IMR-90 (cell line): ENCODE measurements at regions not wholly inside any gene's neighbourhood (a gene's known extent, or its start where the extent isn't known, plus 50 kb on each side); places are given as distances from the start of the nearest gene placed in this dataset.

Experiments used
- ATAC-seq: fragments of 200-7000 bp; cut with Tn5 transposase; 2 replicates; pipeline ENCODE4 v1.9.1; 2020; ENCODE audit warnings: low read depth, mild to moderate bottlenecking, moderate library complexity
- BruUV-seq: library from RNA; stranded (reverse); fragments of 400-500 nt; replicated peaks from 2 replicates; lab custom pipeline; 2021; lab: Mats Ljungman, UMichigan
- CTCF ChIA-PET: fragments of 300-600 bp; formaldehyde crosslinking; extraction: SDS; loops from one replicate; lab custom pipeline; 2021; ENCODE audit warnings: antibody characterized with exemption; lab: Yijun Ruan, JAX
- POLR2A ChIA-PET: fragments of 300-600 bp; sonication (Branson Sonifier 250); formaldehyde crosslinking; loops from one replicate; lab custom pipeline; 2022; ENCODE audit warnings: antibody characterized with exemption; ENCODE audit not compliant: unreplicated experiment; lab: Charles Lee
- DNase-seq: peaks from one replicate; pipeline ENCODE4 v3.0.0; 2013
- H2AFZ ChIP-seq: replicated peaks from 2 replicates; pipeline ENCODE3; 2013; ENCODE audit warnings: low read length, mild to moderate bottlenecking; ENCODE audit not compliant: poor library complexity
- H2AK5ac ChIP-seq: 2 replicates; pipeline ENCODE4 v1.6.1; 2013; ENCODE audit warnings: low read depth, low read length, inconsistent platforms
- H2AK9ac ChIP-seq: replicated peaks from 2 replicates; pipeline ENCODE3; 2013; ENCODE audit warnings: mild to moderate bottlenecking, low read depth, low read length, moderate library complexity; ENCODE audit not compliant: poor library complexity
- H2BK120ac ChIP-seq: 2 replicates; pipeline ENCODE4 v1.6.1; 2013; ENCODE audit warnings: low read depth, low read length, inconsistent platforms
- H2BK15ac ChIP-seq: 3 replicates; pipeline ENCODE4 v1.6.1; 2013; ENCODE audit warnings: low read depth, low read length, inconsistent platforms
- H2BK20ac ChIP-seq: 2 replicates; pipeline ENCODE4 v1.6.1; 2013; ENCODE audit warnings: low read depth, mild to moderate bottlenecking, inconsistent platforms, low read length, moderate library complexity
- H2BK5ac ChIP-seq: 2 replicates; pipeline ENCODE4 v1.6.1; 2013; ENCODE audit warnings: mild to moderate bottlenecking, low read depth, low read length, inconsistent platforms; ENCODE audit not compliant: poor library complexity, severe bottlenecking
- H3K14ac ChIP-seq: replicated peaks from 2 replicates; pipeline ENCODE4 v1.6.1; 2013; ENCODE audit warnings: low read depth, low read length, inconsistent platforms
- H3K18ac ChIP-seq: 2 replicates; pipeline ENCODE4 v1.6.1; 2013; ENCODE audit warnings: low read depth, low read length, control low read depth
- H3K23ac ChIP-seq: 2 replicates; pipeline ENCODE4 v1.6.1; 2013; ENCODE audit warnings: low read depth, low read length, inconsistent platforms
- H3K27ac ChIP-seq: 2 replicates; pipeline ENCODE4 v1.5.1; 2013; ENCODE audit warnings: mild to moderate bottlenecking, control low read depth, low read length; ENCODE audit not compliant: insufficient read depth
- H3K27me3 ChIP-seq: 2 replicates; pipeline ENCODE4 v1.6.1; 2013; ENCODE audit warnings: low read length; ENCODE audit not compliant: control insufficient read depth, insufficient read depth
- H3K36me3 ChIP-seq: 2 replicates; pipeline ENCODE4 v1.6.1; 2013; ENCODE audit warnings: low read length, mixed read lengths; ENCODE audit not compliant: control insufficient read depth, insufficient read depth
- H3K4ac ChIP-seq: 2 replicates; pipeline ENCODE4 v1.6.1; 2013; ENCODE audit warnings: low read depth, low read length, inconsistent platforms
- H3K4me1 ChIP-seq: 2 replicates; pipeline ENCODE4 v1.6.1; 2013; ENCODE audit warnings: low read length, mixed read lengths; ENCODE audit not compliant: control insufficient read depth, insufficient read depth
- H3K4me2 ChIP-seq: 2 replicates; pipeline ENCODE4 v1.6.1; 2013; ENCODE audit warnings: low read depth, mild to moderate bottlenecking, control low read depth, low read length, moderate library complexity
- H3K4me3 ChIP-seq: 2 replicates; pipeline ENCODE4 v1.5.1; 2013; ENCODE audit warnings: low read depth, mild to moderate bottlenecking, control low read depth, low read length, moderate library complexity; ENCODE audit not compliant: insufficient read depth
- H3K56ac ChIP-seq: 2 replicates; pipeline ENCODE4 v1.6.1; 2013; ENCODE audit warnings: low read length, inconsistent platforms; ENCODE audit not compliant: insufficient read depth; ENCODE audit errors: extremely low read depth
- H3K79me1 ChIP-seq, 2 experiments: 2 replicates each; pipeline ENCODE4 v1.6.1; 2013; ENCODE audit warnings: low read length in 2 of 2, inconsistent platforms in 1 of 2, low read depth in 1 of 2
- H3K9ac ChIP-seq: 2 replicates; pipeline ENCODE4 v1.6.1; 2013; ENCODE audit warnings: low read depth, low read length, control low read depth
- H3K9me1 ChIP-seq: 2 replicates; pipeline ENCODE4 v1.6.1; 2013; ENCODE audit warnings: low read length, inconsistent platforms; ENCODE audit not compliant: insufficient read depth
- H3K9me3 ChIP-seq: 2 replicates; pipeline ENCODE4 v1.6.1; 2013; ENCODE audit warnings: low read length; ENCODE audit not compliant: control insufficient read depth, insufficient read depth
- H4K20me1 ChIP-seq: 2 replicates; pipeline ENCODE4 v1.6.1; 2013; ENCODE audit warnings: low read length, inconsistent platforms; ENCODE audit not compliant: insufficient read depth
- H4K5ac ChIP-seq: 2 replicates; pipeline ENCODE4 v1.6.1; 2013; ENCODE audit warnings: mild to moderate bottlenecking, low read depth, low read length, control low read depth
- H4K8ac ChIP-seq, 2 experiments: 2 replicates each; pipeline ENCODE4 v1.6.1; 2013; ENCODE audit warnings: low read depth in 2 of 2, low read length in 2 of 2, control low read depth in 1 of 2, inconsistent platforms in 1 of 2
- H4K91ac ChIP-seq: 2 replicates; pipeline ENCODE4 v1.6.1; 2013; ENCODE audit warnings: low read depth, low read length, inconsistent platforms; ENCODE audit not compliant: insufficient read depth
- CEBPB ChIP-seq: IDR thresholded peaks from 2 replicates; pipeline ENCODE4 v1.6.1; 2012; ENCODE audit warnings: low read depth, low read length, improper control_type of control experiment
- CHD1 ChIP-seq: IDR thresholded peaks from 2 replicates; pipeline ENCODE4 v1.6.1; 2012; ENCODE audit warnings: low read depth, low read length, improper control_type of control experiment
- ELK1 ChIP-seq: fragments of 150-350 bp; IDR thresholded peaks from 2 replicates; pipeline ENCODE4 v1.6.1; 2016; ENCODE audit warnings: low read depth, mild to moderate bottlenecking, low read length, moderate library complexity, borderline replicate concordance
- FOS ChIP-seq: fragments of 150-350 bp; IDR thresholded peaks from 2 replicates; pipeline ENCODE4 v1.6.1; 2016; ENCODE audit warnings: low read depth, low read length
- MAFK ChIP-seq: IDR thresholded peaks from 2 replicates; pipeline ENCODE4 v1.6.1; 2012; ENCODE audit warnings: low read depth, low read length, improper control_type of control experiment
- MAZ ChIP-seq: IDR thresholded peaks from 2 replicates; pipeline ENCODE4 v1.6.1; 2012; ENCODE audit warnings: low read depth, mild to moderate bottlenecking, low read length, improper control_type of control experiment, moderate library complexity, borderline replicate concordance
- NFE2L2 ChIP-seq: fragments of 150-350 bp; IDR thresholded peaks from 2 replicates; pipeline ENCODE4 v1.6.1; 2016; ENCODE audit warnings: low read depth, mild to moderate bottlenecking, low read length
- POLR2A ChIP-seq: IDR thresholded peaks from 2 replicates; pipeline ENCODE4 v1.6.1; 2012; ENCODE audit warnings: mild to moderate bottlenecking, low read depth, low read length
- RAD21 ChIP-seq: IDR thresholded peaks from 2 replicates; pipeline ENCODE4 v1.6.1; 2012; ENCODE audit warnings: low read length, improper control_type of control experiment
- RCOR1 ChIP-seq: IDR thresholded peaks from 2 replicates; pipeline ENCODE4 v1.6.1; 2012; ENCODE audit warnings: mild to moderate bottlenecking, low read length, improper control_type of control experiment; ENCODE audit not compliant: insufficient replicate concordance
- RFX5 ChIP-seq: IDR thresholded peaks from 2 replicates; pipeline ENCODE4 v1.8.0; 2012; ENCODE audit warnings: low read depth, mild to moderate bottlenecking, low read length, moderate library complexity
- SMC3 ChIP-seq: fragments of 150-350 bp; IDR thresholded peaks from 2 replicates; pipeline ENCODE4 v1.6.1; 2016; ENCODE audit warnings: low read depth, mild to moderate bottlenecking, antibody characterized with exemption, low read length, moderate library complexity
- USF2 ChIP-seq: fragments of 150-350 bp; IDR thresholded peaks from 2 replicates; pipeline ENCODE4 v1.6.1; 2017; ENCODE audit warnings: mild to moderate bottlenecking, antibody characterized with exemption, low read length, low read depth
- WGBS, 2 experiments: methylation state at CpG; one replicate each; pipeline versions ENCODE4 v1.1.5 to v1.1.7; 2013; ENCODE audit warnings: missing lambda C conversion rate in 2 of 2; ENCODE audit not compliant: insufficient read length in 1 of 2; ENCODE audit errors: extremely low coverage in 2 of 2; 5-methylcytosine and 5-hydroxymethylcytosine counted together
- dilution Hi-C: fragments of 300-500 bp; cut with HindIII; formaldehyde crosslinking; loops from one replicate; pipeline ENCODE4 v1.14.3; 2018; ENCODE audit warnings: low sequenced_read_pairs; ENCODE audit not compliant: unreplicated experiment
- in situ Hi-C: fragments of 300-500 bp; cut with MboI; formaldehyde crosslinking; loops from 3 replicates; pipeline ENCODE4 v1.14.3; 2019; ENCODE audit warnings: low sequenced_read_pairs, inconsistent platforms, mixed read lengths
- intact Hi-C: fragments of 100-400 bp; cut with micrococcal nuclease; formaldehyde crosslinking; loops from 2 replicates; pipeline ENCODE4 v1.10.0; 2022
- TF ChIP-seq, protein P1 (sequence below): conservative IDR thresholded peaks from 2 replicates; pipeline ENCODE4 v1.5.1; 2012; ENCODE audit warnings: mild to moderate bottlenecking, low read depth, low read length, improper control_type of control experiment

DNA sequence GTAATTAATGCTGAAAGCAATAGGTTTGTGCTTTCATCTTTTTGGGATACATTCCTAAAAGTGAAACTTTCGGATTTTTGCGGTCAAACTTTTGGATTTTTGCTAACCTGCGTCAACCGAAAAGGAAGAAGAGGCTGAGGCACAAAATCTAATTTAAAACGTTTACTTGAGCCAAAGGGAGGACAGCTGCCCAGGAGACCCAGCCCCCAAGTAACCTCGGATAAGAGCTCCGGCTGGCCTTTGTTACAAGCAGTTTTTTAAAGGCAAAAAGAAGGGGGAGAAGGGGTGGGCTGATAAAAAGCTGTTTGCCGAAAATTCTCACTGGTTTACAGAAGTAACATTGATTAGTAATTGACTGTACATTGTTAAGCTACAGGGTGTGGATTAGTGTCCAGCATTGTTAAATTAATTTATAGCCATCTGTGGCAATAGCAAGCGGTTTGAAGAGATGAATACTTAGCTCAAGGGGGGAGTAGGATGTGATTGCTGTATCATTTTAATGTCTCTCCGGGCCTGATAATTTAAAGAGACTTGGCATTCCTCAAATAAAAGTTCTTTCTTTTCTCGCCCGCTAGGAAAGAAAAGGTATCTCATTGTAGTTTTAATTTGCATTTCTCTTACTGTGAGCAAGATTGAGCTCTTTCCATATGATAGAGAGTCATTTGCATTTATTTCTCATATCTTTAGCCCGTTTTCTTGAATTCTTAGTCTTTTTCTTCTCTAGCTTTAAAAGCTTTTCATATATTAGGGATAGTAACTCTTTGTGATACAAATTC, 59.1 kb upstream of the USP9X start:
- peaks cover 2% of the 10 kb centered on the region for H3K9me3 ChIP-seq
- H3K4me2 ChIP-seq = peak overlapping the region; percentile 89
- H3K79me1 ChIP-seq = no peaks in the 10 kb centered on the region
- H3K14ac ChIP-seq = peak overlapping the region; percentile 70
- no peaks in the 10 kb centered on the region for H3K9me1 ChIP-seq
- intact Hi-C loops (no loop called here), in situ Hi-C loops (no loop called here), dilution Hi-C loops (no loop called here)
- H3K56ac ChIP-seq = 0 out of 2 replicates have a peak overlapping the region, but pooled peaks have one; percentile 4
- WGBS, 2 experiments = 5% methylated on average over 7 of the region's 13 CpGs; no CpG with 5 or more reads in 1 of the 2 experiments
- no peaks in the 10 kb centered on the region; the same call in 1 of the 2 replicates for H3K4me1 ChIP-seq
- peak overlapping the region; percentile 91 for H3K18ac ChIP-seq
- H2BK5ac ChIP-seq = peak overlapping the region; percentile 75
- DNase-seq (peak; percentile 16), ATAC-seq (no peak; the same call in 1 of the 2 replicates)
- H2BK20ac ChIP-seq = peak overlapping the region; percentile 86
- no peaks in the 10 kb centered on the region for H4K20me1 ChIP-seq
- H3K4ac ChIP-seq = peak overlapping the region; percentile 37; the same call in 1 of the 2 replicates
- no TSS peak for BruUV-seq
- H2BK15ac ChIP-seq = peak overlapping the region; percentile 94; the same call in 2 of the 3 replicates
- peak overlapping the region; percentile 87; the same call in 1 of the 2 replicates for H3K23ac ChIP-seq
- H4K91ac ChIP-seq = peak overlapping the region; percentile 61
- H4K8ac ChIP-seq = peak overlapping the region; percentile 18 to 54; a peak in 3 of 4 replicates
- peak overlapping the region; percentile 71 for H2BK120ac ChIP-seq
- H2AK9ac ChIP-seq = no peak overlapping the region
- peak overlapping the region; percentile 39; the same call in 1 of the 2 replicates for H4K5ac ChIP-seq
- CTCF ChIA-PET = interaction anchor here (0.8 to 1.4 kb wide), 3 partner anchors 9 to 23 kb away, joined by 3 to 4 read pairs (median 3); no protein-coding TSS in a partner anchor
- peak overlapping the region; percentile 74 for H2AFZ ChIP-seq
- H2AK5ac ChIP-seq = no peak overlapping the region
- H3K9ac ChIP-seq = no peak overlapping the region; the same call in 1 of the 2 replicates
- no peaks in the 10 kb centered on the region for H3K36me3 ChIP-seq
- peaks cover 3% of the 10 kb centered on the region for H3K27me3 ChIP-seq
- H3K4me3 ChIP-seq = peak overlapping the region; percentile 0; the same call in 1 of the 2 replicates
- peak overlapping the region; percentile 45; the same call in 1 of the 2 replicates for H3K27ac ChIP-seq
- POLR2A ChIA-PET = interaction anchor here (1.0 kb wide), 1 partner anchor 16 kb away, joined by 3 read pairs; no protein-coding TSS in a partner anchor
- TF ChIP-seq POLR2A (no peak), RAD21 (no peak), MAZ (no peak), FOS (no peak), RFX5 (no peak), CEBPB (no peak), RCOR1 (no peak), NFE2L2 (no peak), MAFK (no peak), SMC3 (no peak), CHD1 (no peak), ELK1 (no peak), USF2 (no peak)
- TF ChIP-seq, protein P1, sequence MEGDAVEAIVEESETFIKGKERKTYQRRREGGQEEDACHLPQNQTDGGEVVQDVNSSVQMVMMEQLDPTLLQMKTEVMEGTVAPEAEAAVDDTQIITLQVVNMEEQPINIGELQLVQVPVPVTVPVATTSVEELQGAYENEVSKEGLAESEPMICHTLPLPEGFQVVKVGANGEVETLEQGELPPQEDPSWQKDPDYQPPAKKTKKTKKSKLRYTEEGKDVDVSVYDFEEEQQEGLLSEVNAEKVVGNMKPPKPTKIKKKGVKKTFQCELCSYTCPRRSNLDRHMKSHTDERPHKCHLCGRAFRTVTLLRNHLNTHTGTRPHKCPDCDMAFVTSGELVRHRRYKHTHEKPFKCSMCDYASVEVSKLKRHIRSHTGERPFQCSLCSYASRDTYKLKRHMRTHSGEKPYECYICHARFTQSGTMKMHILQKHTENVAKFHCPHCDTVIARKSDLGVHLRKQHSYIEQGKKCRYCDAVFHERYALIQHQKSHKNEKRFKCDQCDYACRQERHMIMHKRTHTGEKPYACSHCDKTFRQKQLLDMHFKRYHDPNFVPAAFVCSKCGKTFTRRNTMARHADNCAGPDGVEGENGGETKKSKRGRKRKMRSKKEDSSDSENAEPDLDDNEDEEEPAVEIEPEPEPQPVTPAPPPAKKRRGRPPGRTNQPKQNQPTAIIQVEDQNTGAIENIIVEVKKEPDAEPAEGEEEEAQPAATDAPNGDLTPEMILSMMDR = no peak
